GM12874 (cell line): ENCODE measurements at regions not wholly inside any gene's neighbourhood (a gene's known extent, or its start where the extent isn't known, plus 50 kb on each side); places are given as distances from the start of the nearest gene placed in this dataset.

Source experiments
- TF ChIP-seq, protein P1 (sequence below): IDR thresholded peaks from 2 replicates; pipeline ENCODE4 v1.5.1; 2011; ENCODE audit warnings: low read depth, mild to moderate bottlenecking, control low read depth, low read length, moderate library complexity; ENCODE audit not compliant: insufficient read depth

DNA sequence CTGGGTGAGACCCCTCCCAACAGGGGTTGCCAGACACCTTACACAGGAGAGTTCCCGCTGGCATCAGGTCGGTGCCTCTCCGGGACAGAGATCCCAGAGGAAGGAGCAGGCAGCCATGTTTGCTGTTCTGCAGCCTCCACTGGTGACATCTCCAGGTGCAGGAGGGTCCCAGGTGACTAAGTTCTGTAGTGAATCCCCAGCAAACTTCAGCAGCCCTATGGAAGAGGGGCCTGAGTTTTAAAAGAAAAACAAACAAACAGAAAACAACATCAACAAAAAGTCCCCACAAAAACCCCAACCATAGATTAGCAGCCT is 515.1 kb downstream of the FRK start:
- TF ChIP-seq, protein P1, sequence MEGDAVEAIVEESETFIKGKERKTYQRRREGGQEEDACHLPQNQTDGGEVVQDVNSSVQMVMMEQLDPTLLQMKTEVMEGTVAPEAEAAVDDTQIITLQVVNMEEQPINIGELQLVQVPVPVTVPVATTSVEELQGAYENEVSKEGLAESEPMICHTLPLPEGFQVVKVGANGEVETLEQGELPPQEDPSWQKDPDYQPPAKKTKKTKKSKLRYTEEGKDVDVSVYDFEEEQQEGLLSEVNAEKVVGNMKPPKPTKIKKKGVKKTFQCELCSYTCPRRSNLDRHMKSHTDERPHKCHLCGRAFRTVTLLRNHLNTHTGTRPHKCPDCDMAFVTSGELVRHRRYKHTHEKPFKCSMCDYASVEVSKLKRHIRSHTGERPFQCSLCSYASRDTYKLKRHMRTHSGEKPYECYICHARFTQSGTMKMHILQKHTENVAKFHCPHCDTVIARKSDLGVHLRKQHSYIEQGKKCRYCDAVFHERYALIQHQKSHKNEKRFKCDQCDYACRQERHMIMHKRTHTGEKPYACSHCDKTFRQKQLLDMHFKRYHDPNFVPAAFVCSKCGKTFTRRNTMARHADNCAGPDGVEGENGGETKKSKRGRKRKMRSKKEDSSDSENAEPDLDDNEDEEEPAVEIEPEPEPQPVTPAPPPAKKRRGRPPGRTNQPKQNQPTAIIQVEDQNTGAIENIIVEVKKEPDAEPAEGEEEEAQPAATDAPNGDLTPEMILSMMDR: no peak

DNA sequence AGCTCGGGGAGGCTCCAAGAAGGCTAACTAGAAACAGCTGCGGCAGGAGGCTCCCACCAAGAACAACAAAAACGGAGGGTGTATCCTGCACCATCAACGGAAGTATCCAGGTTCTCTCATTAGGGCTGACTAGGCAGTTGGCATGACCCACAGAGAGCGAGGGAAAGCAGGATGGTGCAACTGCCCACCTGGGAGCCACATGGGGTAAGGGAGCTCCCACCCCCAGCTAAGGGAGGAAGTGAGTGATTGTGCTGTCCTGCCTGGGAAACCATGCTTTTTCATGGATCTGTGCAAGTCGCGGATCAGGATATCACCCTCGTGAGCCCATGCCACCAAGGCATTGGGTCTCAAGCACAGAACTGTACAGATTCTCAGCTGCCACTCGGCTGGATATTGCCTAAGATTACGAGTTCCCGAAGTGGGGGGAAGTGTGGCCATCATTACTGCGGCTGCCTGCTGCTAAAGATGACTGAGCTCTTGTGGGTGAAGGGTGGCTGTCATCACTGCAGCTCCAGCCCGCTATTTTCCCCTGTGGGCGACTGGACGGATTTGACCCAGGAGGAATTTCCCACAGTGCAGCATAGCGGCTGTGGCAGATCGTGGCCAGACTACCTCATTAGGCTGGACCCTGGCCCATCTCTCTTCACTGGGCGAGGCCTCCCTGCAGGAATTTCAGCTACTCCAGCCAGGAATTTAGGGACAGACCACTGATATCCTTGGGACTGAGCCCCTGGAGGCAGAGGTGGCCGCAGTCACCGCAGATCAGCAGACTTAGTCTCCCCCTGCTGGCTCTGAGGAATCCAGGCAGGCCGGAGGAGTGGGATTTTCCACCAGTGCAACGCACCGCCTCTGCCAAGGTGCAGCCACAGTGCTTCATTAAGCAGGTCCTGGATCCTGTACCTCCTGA is 515.7 kb downstream of the FRK start:
- TF ChIP-seq, protein P1: no peak

DNA sequence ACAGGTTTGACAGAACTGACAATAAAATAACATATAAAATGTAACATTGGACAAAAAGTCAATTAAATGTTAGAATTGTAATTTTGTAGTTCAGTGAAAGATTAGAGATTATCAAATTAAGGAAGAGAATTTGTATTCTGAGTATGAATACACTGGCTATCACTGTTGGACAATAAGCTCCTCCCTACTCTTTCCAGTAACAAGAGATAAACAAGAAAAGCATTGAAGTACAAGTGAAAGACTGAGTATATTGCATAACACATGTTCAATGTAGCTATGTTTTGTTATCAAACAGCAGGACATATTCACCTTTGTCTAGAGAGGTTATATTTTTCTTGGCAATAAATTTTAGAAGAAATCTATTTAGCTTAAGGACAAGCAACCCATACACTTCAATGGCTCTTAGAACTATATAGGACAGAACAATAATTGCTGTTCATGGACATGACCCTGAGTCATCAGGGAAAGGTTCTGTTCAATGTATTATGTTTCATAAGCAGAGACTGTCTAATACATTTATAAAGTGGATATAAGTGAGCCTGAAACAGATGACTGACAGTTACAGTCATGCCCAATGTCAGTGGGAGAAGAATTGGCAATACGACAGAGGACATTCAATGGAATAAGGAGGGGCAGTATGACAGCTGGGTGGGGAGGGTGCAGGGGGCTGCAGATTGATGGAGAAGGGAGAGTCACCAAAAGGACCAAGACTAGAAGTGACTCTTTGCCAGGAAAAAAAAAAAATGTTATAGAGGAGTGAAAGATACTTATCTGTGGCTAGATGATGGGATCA is 520.4 kb downstream of the FRK start:
- TF ChIP-seq, protein P1: no peak

DNA sequence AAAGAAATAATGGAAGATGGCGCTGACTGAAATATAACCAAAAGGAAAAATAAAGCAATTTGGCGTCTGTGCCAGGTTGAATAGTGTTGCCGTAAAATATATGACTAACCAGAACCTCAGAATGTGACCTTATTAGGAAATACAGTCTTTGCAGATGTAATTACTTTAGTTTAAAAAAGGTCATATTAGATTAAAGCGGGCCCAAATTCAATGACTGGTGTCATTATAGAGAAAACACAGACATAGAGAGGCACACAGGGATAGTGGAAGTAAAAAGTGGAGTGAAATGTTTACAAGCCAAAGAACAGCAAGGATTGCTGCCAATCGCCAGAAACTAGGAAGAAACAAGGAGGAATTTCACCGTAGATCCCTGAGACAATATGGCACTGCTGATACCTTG is 521.2 kb downstream of the FRK start:
- TF ChIP-seq, protein P1: no peak

DNA sequence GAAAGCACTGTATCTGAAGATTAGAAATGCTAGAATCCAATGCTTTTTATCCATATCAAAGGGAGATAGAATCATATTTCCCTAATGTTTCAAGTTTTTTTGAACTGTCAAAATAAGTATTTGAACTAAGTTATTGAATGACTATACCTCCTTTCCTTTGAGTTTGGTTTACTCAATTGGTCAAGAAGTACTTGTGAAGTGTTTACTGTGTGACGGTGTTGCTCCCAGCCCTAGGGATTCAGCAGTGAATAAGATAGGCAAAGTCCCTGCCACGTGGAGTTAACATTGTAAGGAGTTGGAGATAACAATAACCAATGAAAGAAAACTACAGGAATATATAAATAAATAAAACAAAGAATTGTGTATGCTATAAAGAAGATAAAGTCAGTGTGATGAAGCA is 535.9 kb downstream of the FRK start:
- TF ChIP-seq, protein P1: no peak

DNA sequence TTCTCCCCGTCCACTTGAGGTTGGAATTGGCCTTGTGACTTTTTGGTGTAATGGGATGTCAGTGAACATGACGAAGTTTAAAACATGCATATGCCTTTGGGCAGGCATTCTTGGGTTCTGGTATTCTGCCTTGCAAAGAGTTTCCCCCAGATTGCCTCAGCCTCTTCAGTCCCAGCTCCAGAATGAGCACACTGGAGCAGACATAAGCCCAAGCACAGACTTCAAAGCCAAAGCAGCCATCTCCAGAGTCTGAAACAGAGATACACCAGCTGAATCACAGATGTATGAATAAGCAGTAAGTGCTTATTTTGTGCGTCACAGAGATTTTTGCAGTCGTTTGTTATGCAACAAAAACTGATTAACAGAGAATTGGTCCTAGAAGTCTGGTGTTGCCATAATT is 546.0 kb downstream of the FRK start:
- TF ChIP-seq, protein P1: no peak

DNA sequence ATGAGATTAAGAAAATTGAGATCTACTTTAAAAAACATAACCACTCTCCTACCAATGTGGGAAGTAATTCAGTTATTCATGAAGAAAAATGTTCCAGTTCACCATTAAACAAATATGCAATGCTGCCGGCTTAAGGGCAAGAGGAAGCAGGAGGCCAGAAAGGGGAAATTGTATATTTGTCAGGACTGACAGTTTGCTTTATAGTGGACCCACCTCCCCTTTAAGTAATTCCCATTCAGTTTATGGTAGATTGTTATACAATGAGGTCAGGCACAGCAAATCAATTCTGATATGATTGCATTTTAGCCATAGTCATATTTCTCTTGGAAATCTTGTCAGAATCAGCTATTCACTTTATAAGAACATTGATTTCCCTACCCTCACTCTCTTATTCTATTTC is 547.8 kb downstream of the FRK start:
- TF ChIP-seq, protein P1: no peak
